Right cardiac atrium (tissue), 5 donors: ENCODE measurements at regions not wholly inside any gene's neighbourhood (a gene's known extent, or its start where the extent isn't known, plus 50 kb on each side); places are given as distances from the start of the nearest gene placed in this dataset.

Experiments
- ATAC-seq, 2 donors: fragments of 200-7000 bp; cut with Tn5 transposase; one replicate each; pipeline versions ENCODE4 v1.8.0 to v1.9.1; 2020; ENCODE audit warnings: moderate library complexity in 2 of 2, mild to moderate bottlenecking in 1 of 2
- DNase-seq, 3 donors: peaks; one replicate each; pipeline ENCODE4 v3.0.0-alpha.2; 2020
- H3K27ac ChIP-seq: one replicate; pipeline ENCODE4 v1.5.1; 2013; ENCODE audit warnings: mild to moderate bottlenecking, low read length, control low read depth, moderate library complexity
- H3K27me3 ChIP-seq: one replicate; pipeline ENCODE4 v1.6.1; 2013; ENCODE audit not compliant: control insufficient read depth, insufficient read depth
- H3K4me1 ChIP-seq: one replicate; pipeline ENCODE4 v1.6.1; 2013; ENCODE audit warnings: low read length; ENCODE audit not compliant: control insufficient read depth, insufficient read depth
- H3K4me3 ChIP-seq: one replicate; pipeline ENCODE4 v1.5.1; 2013; ENCODE audit warnings: low read length, control low read depth
- H3K9me3 ChIP-seq: one replicate; pipeline ENCODE4 v1.6.1; 2013; ENCODE audit warnings: low read length; ENCODE audit not compliant: control insufficient read depth
- WGBS: extraction: QIAGEN DNeasy Blood & Tissue Kit; methylation state at CpG from one replicate; pipeline ENCODE4 v1.1.7; 2013; 5-methylcytosine and 5-hydroxymethylcytosine counted together
- intact Hi-C, 4 donors: fragments of 100-400 bp; cut with DNase I; formaldehyde crosslinking; loops; one replicate each; pipeline versions ENCODE4 v1.11.0 to v1.14.0; 2022 to 2023
- donor health status: healthy with polysubstance abuse.
- donor health status: DM: no; HTN: yes; CAD: no.
- donor health status: DM: no; HTN: no; CAD: no.
- donor health status: DM: no; HTN: yes; CAD: no; lungs with severe emphysema.
- donor health status: DM: yes; HTN: yes; CAD: no.

GRCh38 chr6:15114061-15114460 lies 131.8 kb upstream of the JARID2 start:
- WGBS = 81% methylated on average over 4 of the region's 4 CpGs
- Histone ChIP-seq H3K27me3 (no peaks in the 10 kb centered on the region), H3K4me3 (no peak overlapping the region), H3K9me3 (no peaks in the 10 kb centered on the region), H3K4me1 (peaks cover 2% of the 10 kb centered on the region), H3K27ac (no peak overlapping the region)
- ATAC-seq (no peak), DNase-seq (no peak)
- intact Hi-C loops = no loop called here

- 81% methylated on average over 8 of the region's 8 CpGs for WGBS
Observed at GRCh38 chr6:15116889-15117288, 129.0 kb upstream of the JARID2 start.

GRCh38 chr6:15121443-15121842 lies 124.4 kb upstream of the JARID2 start:
- no peak overlapping the region for H3K4me3 ChIP-seq
- 90% methylated on average over 1 of the region's 1 CpG for WGBS
- intact Hi-C loops = no loop called here
- no peaks in the 10 kb centered on the region for H3K9me3 ChIP-seq
- H3K4me1 ChIP-seq = no peaks in the 10 kb centered on the region
- H3K27ac ChIP-seq = no peak overlapping the region
- no peaks in the 10 kb centered on the region for H3K27me3 ChIP-seq
- no peak for DNase-seq
- no peak for ATAC-seq

More at GRCh38 chr6:15116889-15117288, 129.0 kb upstream of the JARID2 start:
- Histone ChIP-seq H3K4me1 (peaks cover 2% of the 10 kb centered on the region), H3K4me3 (no peak overlapping the region), H3K27ac (no peak overlapping the region), H3K9me3 (no peaks in the 10 kb centered on the region), H3K27me3 (no peaks in the 10 kb centered on the region)
- intact Hi-C loops = no loop called here
- ATAC-seq (no peak), DNase-seq (no peak)

DNA sequence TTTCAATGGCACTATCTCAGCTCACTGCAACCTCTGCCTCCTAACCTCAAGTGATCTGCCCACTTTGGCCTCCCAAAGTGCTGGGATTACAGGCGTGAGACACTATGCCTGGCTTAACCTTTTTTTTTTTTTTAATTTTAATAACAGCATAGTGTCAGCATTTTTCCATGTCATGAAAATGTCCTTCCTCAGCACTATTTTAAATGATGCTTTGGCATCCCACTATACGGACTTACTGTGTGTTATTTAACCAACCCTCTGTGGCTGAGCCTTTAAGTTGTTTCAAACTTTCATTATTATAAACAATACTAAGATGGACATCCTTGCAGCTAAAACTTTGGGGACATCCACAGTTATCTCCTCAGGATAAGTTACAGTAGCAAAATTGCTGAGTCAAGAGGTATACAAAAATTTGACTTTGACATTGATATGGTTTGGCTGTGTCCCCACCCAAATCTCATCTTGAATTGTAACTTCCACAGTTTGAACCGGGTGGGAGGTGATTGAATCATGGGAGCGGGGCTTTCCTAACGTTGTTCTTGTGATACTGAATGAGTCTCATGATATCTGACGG lies 123.8 kb upstream of the JARID2 start:
- no peaks in the 10 kb centered on the region for H3K27me3 ChIP-seq
- 87% methylated on average over 6 of the region's 6 CpGs for WGBS
- ATAC-seq (no peak), DNase-seq (no peak)
- H3K4me1 ChIP-seq = no peaks in the 10 kb centered on the region
- no peak overlapping the region for H3K27ac ChIP-seq
- intact Hi-C loops = no loop called here
- H3K4me3 ChIP-seq = no peak overlapping the region
- no peaks in the 10 kb centered on the region for H3K9me3 ChIP-seq

DNA sequence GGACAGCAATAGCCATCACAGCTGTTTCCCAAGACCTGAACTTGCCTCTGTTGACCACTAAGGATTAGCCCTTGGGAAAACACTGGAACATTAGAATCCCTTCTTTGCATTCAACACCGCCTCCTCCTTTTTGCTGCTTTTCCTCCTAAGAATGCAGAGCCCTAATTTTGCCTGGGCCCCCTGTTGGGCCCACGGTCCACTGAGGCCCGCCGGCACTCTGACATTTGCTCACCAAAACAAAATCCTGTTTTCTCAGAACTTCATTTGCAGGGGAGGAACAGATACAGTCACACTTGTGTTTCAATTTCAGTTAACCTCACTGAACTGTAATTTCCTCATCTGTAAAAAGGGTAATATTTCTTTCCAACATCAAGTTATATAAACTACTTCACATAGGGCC lies 116.0 kb upstream of the JARID2 start:
- ATAC-seq = no peak

GRCh38 chr6:15131234-15131633 lies 114.6 kb upstream of the JARID2 start:
- DNase-seq (no peak), ATAC-seq (no peak)
- Histone ChIP-seq H3K27me3 (no peaks in the 10 kb centered on the region), H3K4me3 (no peak overlapping the region), H3K9me3 (no peaks in the 10 kb centered on the region), H3K27ac (no peak overlapping the region), H3K4me1 (no peaks in the 10 kb centered on the region)
- intact Hi-C loops = no loop called here
- 98% methylated on average over 2 of the region's 2 CpGs for WGBS

More for the DNA sequence above, 116.0 kb upstream of the JARID2 start:
- no peak overlapping the region for H3K4me3 ChIP-seq
- no peak for DNase-seq
- no peaks in the 10 kb centered on the region for H3K4me1 ChIP-seq
- WGBS = 62% methylated on average over 4 of the region's 4 CpGs
- intact Hi-C loops = no loop called here
- H3K27ac ChIP-seq = no peak overlapping the region
- H3K27me3 ChIP-seq = no peaks in the 10 kb centered on the region
- H3K9me3 ChIP-seq = no peaks in the 10 kb centered on the region

DNA sequence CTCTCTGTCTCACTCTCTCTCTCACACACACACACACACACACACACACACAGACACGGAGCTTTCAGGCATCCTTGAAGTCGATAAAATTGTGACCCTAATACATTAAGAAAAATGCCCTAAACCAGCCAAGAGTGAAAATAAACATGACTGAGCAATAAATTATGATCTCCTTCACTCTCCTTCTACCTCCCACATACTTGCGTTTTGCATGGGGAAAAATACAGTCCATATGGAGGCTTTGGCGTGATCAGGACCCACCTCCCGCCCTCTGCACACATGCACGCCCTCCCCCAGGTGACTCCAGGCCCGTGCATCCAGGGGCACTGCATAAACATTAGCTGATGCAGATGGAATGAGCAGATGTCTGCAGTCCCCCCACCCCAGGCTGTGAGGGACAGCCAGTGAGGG lies 114.2 kb upstream of the JARID2 start:
- no peaks in the 10 kb centered on the region for H3K9me3 ChIP-seq
- no peaks in the 10 kb centered on the region for H3K27me3 ChIP-seq
- no peak for DNase-seq
- no peak overlapping the region for H3K4me3 ChIP-seq
- intact Hi-C loops = no loop called here
- ATAC-seq = no peak
- no peaks in the 10 kb centered on the region for H3K4me1 ChIP-seq
- WGBS = 78% methylated on average over 7 of the region's 7 CpGs
- no peak overlapping the region for H3K27ac ChIP-seq

GRCh38 chr6:15132167-15132566 lies 113.7 kb upstream of the JARID2 start:
- WGBS = 94% methylated on average over 4 of the region's 4 CpGs
- ATAC-seq (no peak), DNase-seq (no peak)
- intact Hi-C loops = no loop called here
- no peak overlapping the region for H3K27ac ChIP-seq
- no peaks in the 10 kb centered on the region for H3K4me1 ChIP-seq
- H3K27me3 ChIP-seq = no peaks in the 10 kb centered on the region
- no peak overlapping the region for H3K4me3 ChIP-seq
- no peaks in the 10 kb centered on the region for H3K9me3 ChIP-seq

- ATAC-seq = no peak
Observed at GRCh38 chr6:15132854-15133670, 112.8 kb upstream of the JARID2 start.

GRCh38 chr6:15137086-15137485 lies 108.8 kb upstream of the JARID2 start:
- H3K4me1 ChIP-seq = no peaks in the 10 kb centered on the region
- WGBS = 95% methylated on average over 1 of the region's 1 CpG
- DNase-seq (no peak), ATAC-seq (no peak)
- no peak overlapping the region for H3K4me3 ChIP-seq
- no peak overlapping the region for H3K27ac ChIP-seq
- intact Hi-C loops = no loop called here
- no peaks in the 10 kb centered on the region for H3K9me3 ChIP-seq
- H3K27me3 ChIP-seq = no peaks in the 10 kb centered on the region

More at GRCh38 chr6:15132854-15133670, 112.8 kb upstream of the JARID2 start:
- H3K27me3 ChIP-seq = no peaks in the 10 kb centered on the region
- intact Hi-C loops = no loop called here
- no peak overlapping the region for H3K4me3 ChIP-seq
- no peaks in the 10 kb centered on the region for H3K9me3 ChIP-seq
- no peaks in the 10 kb centered on the region for H3K4me1 ChIP-seq
- H3K27ac ChIP-seq = no peak overlapping the region
- DNase-seq = no peak
- WGBS = 80% methylated on average over 8 of the region's 8 CpGs

- WGBS = 59% methylated on average over 3 of the region's 3 CpGs
- Histone ChIP-seq H3K27me3 (no peaks in the 10 kb centered on the region), H3K9me3 (no peaks in the 10 kb centered on the region), H3K4me1 (no peaks in the 10 kb centered on the region), H3K27ac (no peak overlapping the region), H3K4me3 (no peak overlapping the region)
- intact Hi-C loops = no loop called here
- no peak for ATAC-seq
- DNase-seq = no peak
Observed at GRCh38 chr6:15143086-15143485, 102.8 kb upstream of the JARID2 start.
